ENCODE measurements at regions not wholly inside any gene's neighbourhood (a gene's known extent, or its start where the extent isn't known, plus 50 kb on each side); places are given as distances from the start of the nearest gene placed in this dataset.

GRCh38 chr1:95832370-95832769, 598.4 kb downstream of the RWDD3 start:
- DNase-seq (ENCODE audit: insufficient read length) = no peak
- FAIRE-seq = no peak
- no peak for TF ChIP-seq POLR2AphosphoS5 (IDR thresholded peaks at IDR 0.05; ENCODE audit: low read depth, low read length)

GRCh38 chr1:95849439-95849838, 615.4 kb downstream of the RWDD3 start:
- DNase-seq (ENCODE audit: insufficient read length) (no peak), FAIRE-seq (no peak)
- TF ChIP-seq POLR2AphosphoS5 (IDR thresholded peaks at IDR 0.05; ENCODE audit: low read depth, low read length) = no peak
- TF ChIP-seq TAF1 (IDR thresholded peaks at IDR 0.05; ENCODE audit: borderline replicate concordance, low read depth, low read length) = no peak
- TF ChIP-seq POLR2A (IDR thresholded peaks at IDR 0.05; ENCODE audit: low read depth, low read length) = no peak

GRCh38 chr1:95850165-95850649, 616.2 kb downstream of the RWDD3 start:
- no peak for DNase-seq (ENCODE audit: insufficient read length)
- no peak for FAIRE-seq
- TF ChIP-seq TAF1 (IDR thresholded peaks at IDR 0.05; ENCODE audit: borderline replicate concordance, low read depth, low read length) (no peak), POLR2AphosphoS5 (IDR thresholded peaks at IDR 0.05; ENCODE audit: low read depth, low read length) (no peak), POLR2A (IDR thresholded peaks at IDR 0.05; ENCODE audit: low read depth, low read length) (no peak)

GRCh38 chr1:95850763-95851162, 616.8 kb downstream of the RWDD3 start:
- DNase-seq (ENCODE audit: insufficient read length) (no peak), FAIRE-seq (no peak)
- TF ChIP-seq TAF1 (IDR thresholded peaks at IDR 0.05; ENCODE audit: borderline replicate concordance, low read depth, low read length) = no peak
- no peak for TF ChIP-seq POLR2A (IDR thresholded peaks at IDR 0.05; ENCODE audit: low read depth, low read length)

- TF ChIP-seq POLR2A (IDR thresholded peaks at IDR 0.05; ENCODE audit: low read depth, low read length) (no peak), POLR2AphosphoS5 (IDR thresholded peaks at IDR 0.05; ENCODE audit: low read depth, low read length) (no peak), TAF1 (IDR thresholded peaks at IDR 0.05; ENCODE audit: borderline replicate concordance, low read depth, low read length) (no peak)
- DNase-seq (ENCODE audit: insufficient read length) = no peak
- FAIRE-seq = no peak
These were observed 618.6 kb downstream of the RWDD3 start for GRCh38 chr1:95852483-95853070.

- no peak for DNase-seq (ENCODE audit: insufficient read length)
- no peak for FAIRE-seq
- TF ChIP-seq POLR2A (IDR thresholded peaks at IDR 0.05; ENCODE audit: low read depth, low read length) (no peak), TAF1 (IDR thresholded peaks at IDR 0.05; ENCODE audit: borderline replicate concordance, low read depth, low read length) (no peak), POLR2AphosphoS5 (IDR thresholded peaks at IDR 0.05; ENCODE audit: low read depth, low read length) (no peak)
These were observed 620.4 kb downstream of the RWDD3 start for GRCh38 chr1:95854457-95854856.

- DNase-seq (ENCODE audit: insufficient read length) = no peak
- TF ChIP-seq POLR2AphosphoS5 (IDR thresholded peaks at IDR 0.05; ENCODE audit: low read depth, low read length) (no peak), POLR2A (IDR thresholded peaks at IDR 0.05; ENCODE audit: low read depth, low read length) (no peak), TAF1 (IDR thresholded peaks at IDR 0.05; ENCODE audit: borderline replicate concordance, low read depth, low read length) (no peak)
- no peak for FAIRE-seq
These were observed 629.1 kb downstream of the RWDD3 start for GRCh38 chr1:95863086-95863485.

GRCh38 chr1:95865769-95866168, 631.8 kb downstream of the RWDD3 start:
- DNase-seq (ENCODE audit: insufficient read length) (no peak), FAIRE-seq (no peak)
- TF ChIP-seq POLR2AphosphoS5 (IDR thresholded peaks at IDR 0.05; ENCODE audit: low read depth, low read length) (no peak), TAF1 (IDR thresholded peaks at IDR 0.05; ENCODE audit: borderline replicate concordance, low read depth, low read length) (no peak)

GRCh38 chr1:95876276-95876675, 642.3 kb downstream of the RWDD3 start:
- TF ChIP-seq POLR2AphosphoS5 (IDR thresholded peaks at IDR 0.05; ENCODE audit: low read depth, low read length) (no peak), TAF1 (IDR thresholded peaks at IDR 0.05; ENCODE audit: borderline replicate concordance, low read depth, low read length) (no peak), POLR2A (IDR thresholded peaks at IDR 0.05; ENCODE audit: low read depth, low read length) (no peak)
- no peak for FAIRE-seq
- DNase-seq (ENCODE audit: insufficient read length) = no peak

- FAIRE-seq = no peak
- TF ChIP-seq POLR2A (IDR thresholded peaks at IDR 0.05; ENCODE audit: low read depth, low read length) = no peak
- no peak for TF ChIP-seq POLR2AphosphoS5 (IDR thresholded peaks at IDR 0.05; ENCODE audit: low read depth, low read length)
- no peak for TF ChIP-seq TAF1 (IDR thresholded peaks at IDR 0.05; ENCODE audit: borderline replicate concordance, low read depth, low read length)
- no peak for DNase-seq (ENCODE audit: insufficient read length)
These were observed 645.6 kb downstream of the RWDD3 start for GRCh38 chr1:95879498-95880050.

GRCh38 chr1:95888941-95889390, 655.0 kb downstream of the RWDD3 start:
- DNase-seq (ENCODE audit: insufficient read length) (no peak), FAIRE-seq (no peak)
- TF ChIP-seq POLR2AphosphoS5 (IDR thresholded peaks at IDR 0.05; ENCODE audit: low read depth, low read length) (no peak), TAF1 (IDR thresholded peaks at IDR 0.05; ENCODE audit: borderline replicate concordance, low read depth, low read length) (no peak), POLR2A (IDR thresholded peaks at IDR 0.05; ENCODE audit: low read depth, low read length) (no peak)

GRCh38 chr1:95889400-95889799, 655.4 kb downstream of the RWDD3 start:
- DNase-seq (ENCODE audit: insufficient read length) (no peak), FAIRE-seq (no peak)
- no peak for TF ChIP-seq POLR2A (IDR thresholded peaks at IDR 0.05; ENCODE audit: low read depth, low read length)
- no peak for TF ChIP-seq TAF1 (IDR thresholded peaks at IDR 0.05; ENCODE audit: borderline replicate concordance, low read depth, low read length)
- no peak for TF ChIP-seq POLR2AphosphoS5 (IDR thresholded peaks at IDR 0.05; ENCODE audit: low read depth, low read length)

Data from GM12892 (cell line).